Heart left ventricle (tissue), 16 donors: ENCODE measurements at regions not wholly inside any gene's neighbourhood (a gene's known extent, or its start where the extent isn't known, plus 50 kb on each side); places are given as distances from the start of the nearest gene placed in this dataset.
"Not testable (repeated sequence)": the region's sequence is repeated elsewhere in the genome, so short reads cannot be mapped to it uniquely, and the experiment has no call there.

Experiments used
- ATAC-seq, 4 donors: fragments of 200-7000 bp; cut with Tn5 transposase; one replicate each; pipeline ENCODE4 v1.9.1; 2020 to 2022; ENCODE audit warnings: moderate library complexity in 4 of 4, mild to moderate bottlenecking in 3 of 4, moderate number of reproducible peaks in 1 of 4
- DNase-seq, 5 donors: peaks; one replicate each; pipeline ENCODE4 v3.0.0-alpha.2; 2020
- H3K27ac ChIP-seq, 12 donors: fragments of 200-600 bp; sonication (generic) in 4 of 12; one replicate each; pipeline versions ENCODE4 v1.5.0 to v1.8.0; 2016 to 2022; ENCODE audit warnings: mild to moderate bottlenecking in 2 of 12
- H3K27me3 ChIP-seq, 9 donors: fragments of 200-600 bp; sonication (generic) in 2 of 9; one replicate each; pipeline versions ENCODE4 v1.5.1 to v1.8.0; 2016 to 2022; ENCODE audit warnings: mild to moderate bottlenecking in 3 of 9
- H3K36me3 ChIP-seq, 9 donors: fragments of 200-600 bp; sonication (generic) in 2 of 9; one replicate each; pipeline versions ENCODE4 v1.5.0 to v1.8.0; 2018 to 2022; ENCODE audit warnings: mild to moderate bottlenecking in 2 of 9
- H3K4me1 ChIP-seq, 12 donors: fragments of 200-600 bp; sonication (generic) in 4 of 12; one replicate each; pipeline versions ENCODE4 v1.5.0 to v1.8.0; 2016 to 2022; ENCODE audit warnings: mild to moderate bottlenecking in 3 of 12
- H3K4me3 ChIP-seq, 12 donors: fragments of 200-600 bp; sonication (generic) in 4 of 12; one replicate each; pipeline versions ENCODE4 v1.5.0 to v1.8.0; 2017 to 2022; ENCODE audit warnings: mild to moderate bottlenecking in 9 of 12, moderate library complexity in 4 of 12
- H3K9me3 ChIP-seq, 12 donors: fragments of 200-600 bp; sonication (generic) in 4 of 12; one replicate each; pipeline versions ENCODE4 v1.5.0 to v1.8.0; 2016 to 2022; ENCODE audit warnings: mild to moderate bottlenecking in 1 of 12
- POLR2A ChIP-seq, 2 donors: fragments of 450-650 bp; IDR thresholded peaks; one replicate each; pipeline ENCODE4 v1.6.1; 2017; ENCODE audit warnings: antibody characterized with exemption in 2 of 2, mild to moderate bottlenecking in 2 of 2, moderate library complexity in 2 of 2
- WGBS, 4 donors: extraction: QIAGEN DNeasy Blood & Tissue Kit in 2 of 4; methylation state at CpG; one replicate each; pipeline versions ENCODE4 v1.1.5 to v1.1.7; 2013 to 2018; 5-methylcytosine and 5-hydroxymethylcytosine counted together
- intact Hi-C, 10 donors: fragments of 100-400 bp; cut with DNase I; formaldehyde crosslinking; loops; one replicate each; pipeline versions ENCODE4 v1.11.1 to v1.14.2; 2022
- TF ChIP-seq, protein P1 (sequence below), 12 donors: fragments of 200-600 bp; sonication (generic) in 4 of 12; IDR thresholded peaks; one replicate each; pipeline versions ENCODE4 v1.5.0 to v1.8.0; 2018 to 2022; ENCODE audit warnings: antibody characterized with exemption in 12 of 12, mild to moderate bottlenecking in 5 of 12
- donor health status: ischemic (EF 13 %, LVEDD 7.1; RV severe dilation, severe dysfunction).
- donor health status: healthy with polysubstance abuse.
- donor health status: DM: no; HTN: yes; CAD: no.
- donor health status: DM: no; HTN: no; CAD: no.
- donor health status: ischemic (EF 25% LVEDD 6.9; RV normal size, moderate dysfunction).
- donor health status: ischemic (EF 25% LVEDD 5.7; RV mildly dilated, moderate dysfunction).
- donor health status: healthy.
- donor health status: DM: yes; HTN: yes; CAD: no.
- donor health status: ischemic (EF 35%, LVEDD 5.7; RV mildly dilated, moderate dysfunction).
- donor health status: nonischemic (EF 11% LVEDD 7.7; RV severe dilation, severe dysfunction).
- donor health status: DM: yes; HTN: yes; CAD: no.
- donor health status: PGD.
- donor health status: ischemic (EF 29% LVEDD 5.4; RV normal size, mild dysfunction).
- donor health status: nonischemic (EF 23%, LVEDD 6.1; RV moderate dilation, normal function).

DNA sequence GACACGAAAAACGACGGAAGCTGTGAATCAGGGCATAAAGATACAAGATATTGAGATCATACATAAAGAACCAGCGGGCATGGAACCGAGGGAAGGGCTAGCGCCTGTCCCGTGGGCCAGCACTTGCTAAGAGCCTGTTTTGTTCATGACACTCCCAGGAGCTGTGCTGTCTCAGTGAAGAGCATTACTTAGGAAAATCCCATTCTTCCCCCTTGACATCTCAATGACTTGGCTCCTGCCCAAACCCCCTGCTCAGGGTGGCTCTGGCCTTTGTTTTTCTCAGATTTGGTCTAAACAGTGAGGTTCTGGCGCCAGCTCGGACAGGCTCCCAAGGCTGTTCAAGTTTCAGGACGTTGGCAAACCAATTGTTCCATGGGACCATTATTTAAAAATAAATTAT, 79.1 kb upstream of the SEC14L1 start:
- WGBS, 4 donors: 66 to 76% (median 71%) methylated on average over 10 of the region's 10 CpGs
- ATAC-seq: no peak

GRCh38 chr17:77064598-77064997, 76.2 kb upstream of the SEC14L1 start:
- H3K27ac ChIP-seq: no peak overlapping the region
- no peak overlapping the region for H3K4me3 ChIP-seq
- no peaks in the 10 kb centered on the region for H3K36me3 ChIP-seq
- no peak for TF ChIP-seq POLR2A (IDR thresholded peaks at IDR 0.05)
- TF ChIP-seq, protein P1, sequence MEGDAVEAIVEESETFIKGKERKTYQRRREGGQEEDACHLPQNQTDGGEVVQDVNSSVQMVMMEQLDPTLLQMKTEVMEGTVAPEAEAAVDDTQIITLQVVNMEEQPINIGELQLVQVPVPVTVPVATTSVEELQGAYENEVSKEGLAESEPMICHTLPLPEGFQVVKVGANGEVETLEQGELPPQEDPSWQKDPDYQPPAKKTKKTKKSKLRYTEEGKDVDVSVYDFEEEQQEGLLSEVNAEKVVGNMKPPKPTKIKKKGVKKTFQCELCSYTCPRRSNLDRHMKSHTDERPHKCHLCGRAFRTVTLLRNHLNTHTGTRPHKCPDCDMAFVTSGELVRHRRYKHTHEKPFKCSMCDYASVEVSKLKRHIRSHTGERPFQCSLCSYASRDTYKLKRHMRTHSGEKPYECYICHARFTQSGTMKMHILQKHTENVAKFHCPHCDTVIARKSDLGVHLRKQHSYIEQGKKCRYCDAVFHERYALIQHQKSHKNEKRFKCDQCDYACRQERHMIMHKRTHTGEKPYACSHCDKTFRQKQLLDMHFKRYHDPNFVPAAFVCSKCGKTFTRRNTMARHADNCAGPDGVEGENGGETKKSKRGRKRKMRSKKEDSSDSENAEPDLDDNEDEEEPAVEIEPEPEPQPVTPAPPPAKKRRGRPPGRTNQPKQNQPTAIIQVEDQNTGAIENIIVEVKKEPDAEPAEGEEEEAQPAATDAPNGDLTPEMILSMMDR (IDR thresholded peaks at IDR 0.05): no peak
- H3K4me1 ChIP-seq: peaks cover 0 to 4% (median 0%) of the 10 kb centered on the region in 12 donors
- intact Hi-C loops: no loop called here
- ATAC-seq (no peak), DNase-seq (no peak)
- no peaks in the 10 kb centered on the region for H3K9me3 ChIP-seq
- 71 to 79% (median 75%) methylated on average over 5 of the region's 5 CpGs for WGBS, 4 donors
- peaks cover 0 to 38% (median 4%) of the 10 kb centered on the region in 9 donors for H3K27me3 ChIP-seq

More for the DNA sequence above, 79.1 kb upstream of the SEC14L1 start:
- TF ChIP-seq, protein P1 (IDR thresholded peaks at IDR 0.05): no peak
- TF ChIP-seq POLR2A (IDR thresholded peaks at IDR 0.05): no peak
- peaks cover 0 to 27% (median 3%) of the 10 kb centered on the region in 9 donors for H3K27me3 ChIP-seq
- no peaks in the 10 kb centered on the region for H3K36me3 ChIP-seq
- intact Hi-C loops: no loop called here
- H3K27ac ChIP-seq: no peak overlapping the region
- no peak overlapping the region for H3K4me3 ChIP-seq
- no peaks in the 10 kb centered on the region for H3K9me3 ChIP-seq
- DNase-seq: peak in 1 of 5 donors; percentile 18
- peaks cover 0 to 1% (median 0%) of the 10 kb centered on the region in 12 donors for H3K4me1 ChIP-seq

DNA sequence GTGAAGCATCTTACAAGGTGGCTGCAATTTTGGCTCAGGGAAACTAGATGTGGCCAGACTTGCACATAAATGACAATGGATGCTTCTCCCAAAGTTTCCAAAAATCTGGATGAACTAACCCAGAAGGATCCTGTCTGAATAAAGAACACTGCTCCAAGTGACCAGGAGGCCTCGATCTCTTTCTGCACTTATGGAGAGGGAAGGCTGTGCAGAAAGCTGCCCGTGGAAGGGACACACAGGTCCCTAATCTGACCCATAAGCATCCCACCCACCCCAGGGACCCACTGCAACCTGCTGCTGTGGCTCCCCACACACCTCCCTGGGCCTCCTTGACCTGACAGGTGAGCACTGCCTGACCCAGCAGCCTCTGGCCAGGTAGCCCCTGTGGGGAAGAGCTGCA, 74.6 kb upstream of the SEC14L1 start:
- no peaks in the 10 kb centered on the region for H3K9me3 ChIP-seq
- H3K4me1 ChIP-seq: peaks cover 0 to 4% (median 0%) of the 10 kb centered on the region in 12 donors
- peaks cover 0 to 45% (median 4%) of the 10 kb centered on the region in 9 donors for H3K27me3 ChIP-seq
- TF ChIP-seq POLR2A (IDR thresholded peaks at IDR 0.05): no peak
- no peaks in the 10 kb centered on the region for H3K36me3 ChIP-seq
- H3K4me3 ChIP-seq: no peak overlapping the region
- WGBS, 4 donors: 80 to 84% (median 81%) methylated on average over 1 to 2 of the region's 2 CpGs
- intact Hi-C loops: loop anchor here in 2 of 10 donors (2.0 to 5.0 kb wide), 3 partner anchors 197 to 249 kb away; partner anchors contain the start of gene MGAT5B (in 2 of the 2)
- ATAC-seq: no peak
- peak in 1 of 5 donors; percentile 11 for DNase-seq
- no peak overlapping the region for H3K27ac ChIP-seq

- peaks cover 0 to 41% (median 4%) of the 10 kb centered on the region in 9 donors for H3K27me3 ChIP-seq
- ATAC-seq (peak in 3 of 4 donors; percentile 53 to 66 (median 64)), DNase-seq (peak in 3 of 5 donors; percentile 41 to 49 (median 47))
- H3K27ac ChIP-seq, H3K4me3 ChIP-seq, H3K36me3 ChIP-seq, H3K4me1 ChIP-seq, H3K9me3 ChIP-seq: not testable (repeated sequence)
- WGBS, 4 donors: 28 to 33% (median 31%) methylated on average over 10 of the region's 10 CpGs
- intact Hi-C loops: loop anchor here in 2 of 10 donors (2.0 to 5.0 kb wide), 3 partner anchors 198 to 250 kb away; partner anchors contain the start of gene MGAT5B (in 2 of the 2)
- TF ChIP-seq, protein P1 (IDR thresholded peaks at IDR 0.05): peak; percentile 63 to 85 (median 76)
Measured at GRCh38 chr17:77066726-77067409, 73.9 kb upstream of the SEC14L1 start.
